HepG2 (cell line): ENCODE measurements at regions not wholly inside any gene's neighbourhood (a gene's known extent, or its start where the extent isn't known, plus 50 kb on each side); places are given as distances from the start of the nearest gene placed in this dataset.

Experiments
- CBFB ChIP-seq: sonication (generic); formaldehyde crosslinking; IDR thresholded peaks from 2 replicates; pipeline ENCODE4 v1.4.0; 2020; ENCODE audit warnings: missing genetic modification reagents
- DNMT1 ChIP-seq: sonication (generic); formaldehyde crosslinking; IDR thresholded peaks from 2 replicates; pipeline ENCODE4 v1.5.1; 2020; ENCODE audit warnings: mild to moderate bottlenecking, missing genetic modification reagents
- GFI1 ChIP-seq: sonication (generic); formaldehyde crosslinking; IDR thresholded peaks from 2 replicates; pipeline ENCODE4 v1.5.0; 2020; ENCODE audit warnings: missing genetic modification reagents, mild to moderate bottlenecking, borderline replicate concordance
- JUNB ChIP-seq: sonication (generic); formaldehyde crosslinking; IDR thresholded peaks from 2 replicates; pipeline ENCODE4 v1.8.0; 2022; ENCODE audit warnings: missing genetic modification reagents, mild to moderate bottlenecking, borderline replicate concordance
- JUND ChIP-seq: sonication (generic); formaldehyde crosslinking; IDR thresholded peaks from 2 replicates; pipeline ENCODE4 v1.8.0; 2022; ENCODE audit warnings: mild to moderate bottlenecking, missing genetic modification reagents
- MEIS2 ChIP-seq: sonication (generic); formaldehyde crosslinking; IDR thresholded peaks from 2 replicates; pipeline ENCODE4 v1.9.0; 2021; ENCODE audit warnings: mild to moderate bottlenecking, missing genetic modification reagents
- NCOA1 ChIP-seq: sonication (generic); formaldehyde crosslinking; IDR thresholded peaks from 2 replicates; pipeline ENCODE4 v1.9.0; 2021; ENCODE audit warnings: missing genetic modification reagents
- NR2C2 ChIP-seq: sonication (generic); formaldehyde crosslinking; IDR thresholded peaks from 2 replicates; pipeline ENCODE4 v1.4.0; 2020; ENCODE audit warnings: missing genetic modification reagents, mild to moderate bottlenecking, moderate library complexity, borderline replicate concordance
- ZNF263 ChIP-seq: sonication (generic); formaldehyde crosslinking; IDR thresholded peaks from 2 replicates; pipeline ENCODE4 v1.4.0; 2020; ENCODE audit warnings: missing genetic modification reagents
- ZNF564 ChIP-seq: sonication (generic); formaldehyde crosslinking; IDR thresholded peaks from 2 replicates; pipeline ENCODE4 v1.8.1; 2023; ENCODE audit warnings: mild to moderate bottlenecking, missing genetic modification reagents
- ZNF674 ChIP-seq: sonication (generic); formaldehyde crosslinking; IDR thresholded peaks from 2 replicates; pipeline ENCODE4 v1.5.0; 2020; ENCODE audit warnings: low read depth, mild to moderate bottlenecking, missing genetic modification reagents
- ZNF7 ChIP-seq: IDR thresholded peaks from 2 replicates; pipeline ENCODE4 v1.6.1; 2016; ENCODE audit warnings: missing biosample characterization, missing genetic modification reagents
- ZNF883 ChIP-seq: sonication (generic); formaldehyde crosslinking; IDR thresholded peaks from 2 replicates; pipeline ENCODE4 v1.5.1; 2020; ENCODE audit warnings: mild to moderate bottlenecking, missing genetic modification reagents; ENCODE audit errors: not compliant biosample characterization
- TF ChIP-seq, protein P1 (sequence below): IDR thresholded peaks from 2 replicates; pipeline ENCODE4 v1.6.1; 2016; ENCODE audit warnings: mild to moderate bottlenecking, missing biosample characterization, missing genetic modification reagents
- TF ChIP-seq, protein P2 (sequence below): sonication (generic); formaldehyde crosslinking; IDR thresholded peaks from 2 replicates; pipeline ENCODE4 v1.5.0; 2020; ENCODE audit warnings: mild to moderate bottlenecking, missing genetic modification reagents
- TF ChIP-seq, protein P3 (sequence below): sonication (generic); formaldehyde crosslinking; IDR thresholded peaks from 2 replicates; pipeline ENCODE4 v1.5.0; 2020; ENCODE audit warnings: mild to moderate bottlenecking, missing genetic modification reagents, moderate library complexity
- TF ChIP-seq, protein P4 (sequence below): conservative IDR thresholded peaks from 2 replicates; pipeline ENCODE4 v1.6.1; 2018; ENCODE audit warnings: missing genetic modification reagents
- TF ChIP-seq, protein P5 (sequence below): sonication (generic); formaldehyde crosslinking; IDR thresholded peaks from 2 replicates; pipeline ENCODE4 v1.8.0; 2022; ENCODE audit warnings: mild to moderate bottlenecking, missing genetic modification reagents, moderate library complexity

DNA sequence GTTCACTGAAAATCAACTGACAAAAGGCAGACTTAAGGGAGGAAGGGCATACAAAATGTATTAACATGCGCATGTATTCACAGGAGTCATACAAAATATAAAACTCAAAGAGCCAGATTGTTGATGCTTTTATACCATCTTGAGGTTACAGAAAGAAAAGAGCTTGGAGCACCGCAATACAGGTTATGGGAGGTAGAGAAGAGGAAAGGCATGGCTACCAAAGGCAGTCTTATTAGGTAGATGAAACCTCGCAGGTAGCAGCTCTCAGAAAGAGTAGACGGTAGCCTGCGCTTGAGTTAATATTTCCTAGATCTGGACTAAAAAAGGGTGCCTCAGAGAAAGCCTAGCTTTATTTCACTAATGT is 69.0 kb upstream of the DHRS4 start (continued):
- TF ChIP-seq, protein P1, sequence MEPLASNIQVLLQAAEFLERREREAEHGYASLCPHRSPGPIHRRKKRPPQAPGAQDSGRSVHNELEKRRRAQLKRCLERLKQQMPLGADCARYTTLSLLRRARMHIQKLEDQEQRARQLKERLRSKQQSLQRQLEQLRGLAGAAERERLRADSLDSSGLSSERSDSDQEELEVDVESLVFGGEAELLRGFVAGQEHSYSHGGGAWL (CRISPR knock-in tag), result no peak
- TF ChIP-seq NR2C2 (no peak), ZNF564 (CRISPR knock-in tag) (peak; percentile 69; the same call in 1 of the 2 replicates), ZNF7 (CRISPR knock-in tag) (no peak), ZNF674 (no peak), DNMT1 (CRISPR knock-in tag) (no peak), JUND (CRISPR knock-in tag) (no peak), ZNF263 (CRISPR knock-in tag) (no peak), MEIS2 (CRISPR knock-in tag) (no peak), CBFB (CRISPR knock-in tag) (no peak), JUNB (CRISPR knock-in tag) (no peak), GFI1 (no peak), NCOA1 (no peak), ZNF883 (no peak)
- TF ChIP-seq, protein P2, sequence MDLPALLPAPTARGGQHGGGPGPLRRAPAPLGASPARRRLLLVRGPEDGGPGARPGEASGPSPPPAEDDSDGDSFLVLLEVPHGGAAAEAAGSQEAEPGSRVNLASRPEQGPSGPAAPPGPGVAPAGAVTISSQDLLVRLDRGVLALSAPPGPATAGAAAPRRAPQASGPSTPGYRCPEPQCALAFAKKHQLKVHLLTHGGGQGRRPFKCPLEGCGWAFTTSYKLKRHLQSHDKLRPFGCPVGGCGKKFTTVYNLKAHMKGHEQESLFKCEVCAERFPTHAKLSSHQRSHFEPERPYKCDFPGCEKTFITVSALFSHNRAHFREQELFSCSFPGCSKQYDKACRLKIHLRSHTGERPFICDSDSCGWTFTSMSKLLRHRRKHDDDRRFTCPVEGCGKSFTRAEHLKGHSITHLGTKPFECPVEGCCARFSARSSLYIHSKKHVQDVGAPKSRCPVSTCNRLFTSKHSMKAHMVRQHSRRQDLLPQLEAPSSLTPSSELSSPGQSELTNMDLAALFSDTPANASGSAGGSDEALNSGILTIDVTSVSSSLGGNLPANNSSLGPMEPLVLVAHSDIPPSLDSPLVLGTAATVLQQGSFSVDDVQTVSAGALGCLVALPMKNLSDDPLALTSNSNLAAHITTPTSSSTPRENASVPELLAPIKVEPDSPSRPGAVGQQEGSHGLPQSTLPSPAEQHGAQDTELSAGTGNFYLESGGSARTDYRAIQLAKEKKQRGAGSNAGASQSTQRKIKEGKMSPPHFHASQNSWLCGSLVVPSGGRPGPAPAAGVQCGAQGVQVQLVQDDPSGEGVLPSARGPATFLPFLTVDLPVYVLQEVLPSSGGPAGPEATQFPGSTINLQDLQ, result no peak
- TF ChIP-seq, protein P3, sequence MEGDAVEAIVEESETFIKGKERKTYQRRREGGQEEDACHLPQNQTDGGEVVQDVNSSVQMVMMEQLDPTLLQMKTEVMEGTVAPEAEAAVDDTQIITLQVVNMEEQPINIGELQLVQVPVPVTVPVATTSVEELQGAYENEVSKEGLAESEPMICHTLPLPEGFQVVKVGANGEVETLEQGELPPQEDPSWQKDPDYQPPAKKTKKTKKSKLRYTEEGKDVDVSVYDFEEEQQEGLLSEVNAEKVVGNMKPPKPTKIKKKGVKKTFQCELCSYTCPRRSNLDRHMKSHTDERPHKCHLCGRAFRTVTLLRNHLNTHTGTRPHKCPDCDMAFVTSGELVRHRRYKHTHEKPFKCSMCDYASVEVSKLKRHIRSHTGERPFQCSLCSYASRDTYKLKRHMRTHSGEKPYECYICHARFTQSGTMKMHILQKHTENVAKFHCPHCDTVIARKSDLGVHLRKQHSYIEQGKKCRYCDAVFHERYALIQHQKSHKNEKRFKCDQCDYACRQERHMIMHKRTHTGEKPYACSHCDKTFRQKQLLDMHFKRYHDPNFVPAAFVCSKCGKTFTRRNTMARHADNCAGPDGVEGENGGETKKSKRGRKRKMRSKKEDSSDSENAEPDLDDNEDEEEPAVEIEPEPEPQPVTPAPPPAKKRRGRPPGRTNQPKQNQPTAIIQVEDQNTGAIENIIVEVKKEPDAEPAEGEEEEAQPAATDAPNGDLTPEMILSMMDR (CRISPR knock-in tag), result peak; percentile 24; the same call in 1 of the 2 replicates
- TF ChIP-seq, protein P4, sequence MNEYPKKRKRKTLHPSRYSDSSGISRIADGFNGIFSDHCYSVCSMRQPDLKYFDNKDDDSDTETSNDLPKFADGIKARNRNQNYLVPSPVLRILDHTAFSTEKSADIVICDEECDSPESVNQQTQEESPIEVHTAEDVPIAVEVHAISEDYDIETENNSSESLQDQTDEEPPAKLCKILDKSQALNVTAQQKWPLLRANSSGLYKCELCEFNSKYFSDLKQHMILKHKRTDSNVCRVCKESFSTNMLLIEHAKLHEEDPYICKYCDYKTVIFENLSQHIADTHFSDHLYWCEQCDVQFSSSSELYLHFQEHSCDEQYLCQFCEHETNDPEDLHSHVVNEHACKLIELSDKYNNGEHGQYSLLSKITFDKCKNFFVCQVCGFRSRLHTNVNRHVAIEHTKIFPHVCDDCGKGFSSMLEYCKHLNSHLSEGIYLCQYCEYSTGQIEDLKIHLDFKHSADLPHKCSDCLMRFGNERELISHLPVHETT (CRISPR knock-in tag), result 0 out of 2 replicates have a peak, but pooled peaks have one; percentile 3
- TF ChIP-seq, protein P5, sequence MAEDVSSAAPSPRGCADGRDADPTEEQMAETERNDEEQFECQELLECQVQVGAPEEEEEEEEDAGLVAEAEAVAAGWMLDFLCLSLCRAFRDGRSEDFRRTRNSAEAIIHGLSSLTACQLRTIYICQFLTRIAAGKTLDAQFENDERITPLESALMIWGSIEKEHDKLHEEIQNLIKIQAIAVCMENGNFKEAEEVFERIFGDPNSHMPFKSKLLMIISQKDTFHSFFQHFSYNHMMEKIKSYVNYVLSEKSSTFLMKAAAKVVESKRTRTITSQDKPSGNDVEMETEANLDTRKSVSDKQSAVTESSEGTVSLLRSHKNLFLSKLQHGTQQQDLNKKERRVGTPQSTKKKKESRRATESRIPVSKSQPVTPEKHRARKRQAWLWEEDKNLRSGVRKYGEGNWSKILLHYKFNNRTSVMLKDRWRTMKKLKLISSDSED (CRISPR knock-in tag), result no peak
